HEK293 (cell line): ENCODE measurements at regions not wholly inside any gene's neighbourhood (a gene's known extent, or its start where the extent isn't known, plus 50 kb on each side); places are given as distances from the start of the nearest gene placed in this dataset.

Source experiments
- CTCF ChIP-seq: fragments of 450-650 bp; formaldehyde crosslinking; IDR thresholded peaks from 2 replicates; pipeline ENCODE4 v1.5.1; 2016; ENCODE audit warnings: missing biosample characterization, missing genetic modification characterization
- INSM2 ChIP-seq: fragments of 450-650 bp; formaldehyde crosslinking; IDR thresholded peaks from 2 replicates; pipeline ENCODE4 v1.5.1; 2016; ENCODE audit warnings: missing biosample characterization, missing genetic modification characterization
- KLF16 ChIP-seq: fragments of 450-650 bp; formaldehyde crosslinking; IDR thresholded peaks from 2 replicates; pipeline ENCODE4 v1.5.1; 2017; ENCODE audit warnings: missing biosample characterization, missing genetic modification characterization
- MZF1 ChIP-seq: fragments of 450-650 bp; formaldehyde crosslinking; IDR thresholded peaks from 2 replicates; pipeline ENCODE4 v1.5.1; 2017; ENCODE audit warnings: missing biosample characterization, missing genetic modification characterization, borderline replicate concordance
- PRDM1 ChIP-seq: fragments of 450-650 bp; formaldehyde crosslinking; IDR thresholded peaks from 2 replicates; pipeline ENCODE4; 2016; ENCODE audit warnings: missing biosample characterization, missing genetic modification characterization
- PRDM4 ChIP-seq: fragments of 450-650 bp; formaldehyde crosslinking; IDR thresholded peaks from 2 replicates; pipeline ENCODE4 v1.5.1; 2017; ENCODE audit warnings: missing biosample characterization, missing genetic modification characterization
- REST ChIP-seq: fragments of 450-650 bp; formaldehyde crosslinking; IDR thresholded peaks from 2 replicates; pipeline ENCODE4 v1.5.1; 2016; ENCODE audit warnings: missing biosample characterization, missing genetic modification characterization
- TCF7L2 ChIP-seq: IDR thresholded peaks from 2 replicates; pipeline ENCODE4 v1.6.1; 2011; ENCODE audit warnings: low read depth, mild to moderate bottlenecking, inconsistent platforms, low read length, moderate library complexity, borderline replicate concordance
- ZNF24 ChIP-seq: fragments of 450-650 bp; formaldehyde crosslinking; IDR thresholded peaks from 2 replicates; pipeline ENCODE4 v1.5.1; 2016; ENCODE audit warnings: missing biosample characterization, missing genetic modification characterization
- ZNF404 ChIP-seq: fragments of 450-650 bp; formaldehyde crosslinking; IDR thresholded peaks from 2 replicates; pipeline ENCODE4 v1.5.1; 2017; ENCODE audit warnings: missing biosample characterization, missing genetic modification characterization
- ZNF768 ChIP-seq: fragments of 450-650 bp; formaldehyde crosslinking; IDR thresholded peaks from 2 replicates; pipeline ENCODE4 v1.5.1; 2018; ENCODE audit warnings: missing biosample characterization, mild to moderate bottlenecking, missing genetic modification characterization
- ZSCAN18 ChIP-seq: fragments of 450-650 bp; formaldehyde crosslinking; IDR thresholded peaks from 2 replicates; pipeline ENCODE4 v1.5.1; 2016; ENCODE audit warnings: missing biosample characterization, missing genetic modification characterization

GRCh38 chr4:99735822-99736221 lies 78.2 kb upstream of the C4orf54 start:
- TF ChIP-seq KLF16 (tag by site-specific recombination), result no peak
- TF ChIP-seq REST, result no peak
- TF ChIP-seq PRDM4, result no peak
- TF ChIP-seq ZNF768 (tag by site-specific recombination), result no peak
- no peak for TF ChIP-seq CTCF (tag by site-specific recombination)
- TF ChIP-seq PRDM1 (tag by site-specific recombination), result no peak
- TF ChIP-seq ZSCAN18, result no peak
- TF ChIP-seq ZNF404 (tag by site-specific recombination), result no peak
- no peak for TF ChIP-seq ZNF24 (tag by site-specific recombination)
- TF ChIP-seq TCF7L2, result no peak
- TF ChIP-seq INSM2, result no peak
- TF ChIP-seq MZF1, result no peak
